ENCODE measurements at regions not wholly inside any gene's neighbourhood (a gene's known extent, or its start where the extent isn't known, plus 50 kb on each side); places are given as distances from the start of the nearest gene placed in this dataset.

DNA sequence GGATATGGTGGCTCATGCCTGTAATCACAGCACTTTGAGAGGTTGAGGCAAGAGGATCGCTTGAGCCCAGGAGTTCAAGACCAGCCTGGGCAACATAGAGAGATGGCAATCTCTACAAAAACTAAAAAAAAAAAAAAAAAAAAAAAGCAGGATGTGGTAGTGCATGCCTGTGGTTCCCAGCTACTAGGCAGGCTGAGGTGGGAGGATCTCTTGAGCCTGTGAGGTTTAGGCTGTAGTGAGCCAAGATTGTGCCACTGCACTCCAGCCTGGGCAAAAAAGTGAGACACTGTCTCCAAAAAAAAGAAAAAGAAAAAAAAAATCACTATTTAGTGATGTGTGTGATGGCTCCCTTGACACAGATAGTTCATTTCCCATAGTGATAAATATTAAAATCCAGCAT lies 365.0 kb upstream of the NBEA start (continued):
- TF ChIP-seq PRDM2 (tag by site-specific recombination; IDR thresholded peaks at IDR 0.05; ENCODE audit: borderline replicate concordance) (no peak), ZNF23 (tag by site-specific recombination; IDR thresholded peaks at IDR 0.05; ENCODE audit: borderline replicate concordance) (no peak), ZNF280C (tag by site-specific recombination; IDR thresholded peaks at IDR 0.05) (no peak), ZNF621 (tag by site-specific recombination; IDR thresholded peaks at IDR 0.05) (no peak), ZNF112 (tag by site-specific recombination; IDR thresholded peaks at IDR 0.05) (no peak), ZBTB21 (tag by site-specific recombination; IDR thresholded peaks at IDR 0.05) (no peak)
- TF ChIP-seq, protein P1, sequence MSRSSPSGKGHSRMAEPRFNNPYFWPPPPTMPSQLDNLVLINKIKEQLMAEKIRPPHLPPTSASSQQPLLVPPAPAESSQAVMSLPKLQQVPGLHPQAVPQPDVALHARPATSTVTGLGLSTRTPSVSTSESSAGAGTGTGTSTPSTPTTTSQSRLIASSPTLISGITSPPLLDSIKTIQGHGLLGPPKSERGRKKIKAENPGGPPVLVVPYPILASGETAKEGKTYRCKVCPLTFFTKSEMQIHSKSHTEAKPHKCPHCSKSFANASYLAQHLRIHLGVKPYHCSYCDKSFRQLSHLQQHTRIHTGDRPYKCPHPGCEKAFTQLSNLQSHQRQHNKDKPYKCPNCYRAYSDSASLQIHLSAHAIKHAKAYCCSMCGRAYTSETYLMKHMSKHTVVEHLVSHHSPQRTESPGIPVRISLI (tag by site-specific recombination; IDR thresholded peaks at IDR 0.05) = no peak
- TF ChIP-seq, protein P2, sequence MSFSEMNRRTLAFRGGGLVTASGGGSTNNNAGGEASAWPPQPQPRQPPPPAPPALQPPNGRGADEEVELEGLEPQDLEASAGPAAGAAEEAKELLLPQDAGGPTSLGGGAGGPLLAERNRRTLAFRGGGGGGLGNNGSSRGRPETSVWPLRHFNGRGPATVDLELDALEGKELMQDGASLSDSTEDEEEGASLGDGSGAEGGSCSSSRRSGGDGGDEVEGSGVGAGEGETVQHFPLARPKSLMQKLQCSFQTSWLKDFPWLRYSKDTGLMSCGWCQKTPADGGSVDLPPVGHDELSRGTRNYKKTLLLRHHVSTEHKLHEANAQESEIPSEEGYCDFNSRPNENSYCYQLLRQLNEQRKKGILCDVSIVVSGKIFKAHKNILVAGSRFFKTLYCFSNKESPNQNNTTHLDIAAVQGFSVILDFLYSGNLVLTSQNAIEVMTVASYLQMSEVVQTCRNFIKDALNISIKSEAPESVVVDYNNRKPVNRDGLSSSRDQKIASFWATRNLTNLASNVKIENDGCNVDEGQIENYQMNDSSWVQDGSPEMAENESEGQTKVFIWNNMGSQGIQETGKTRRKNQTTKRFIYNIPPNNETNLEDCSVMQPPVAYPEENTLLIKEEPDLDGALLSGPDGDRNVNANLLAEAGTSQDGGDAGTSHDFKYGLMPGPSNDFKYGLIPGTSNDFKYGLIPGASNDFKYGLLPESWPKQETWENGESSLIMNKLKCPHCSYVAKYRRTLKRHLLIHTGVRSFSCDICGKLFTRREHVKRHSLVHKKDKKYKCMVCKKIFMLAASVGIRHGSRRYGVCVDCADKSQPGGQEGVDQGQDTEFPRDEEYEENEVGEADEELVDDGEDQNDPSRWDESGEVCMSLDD (tag by site-specific recombination; IDR thresholded peaks at IDR 0.05) = no peak

- no peaks in the 10 kb centered on the region for H3K9me3 ChIP-seq (ENCODE audit: control insufficient read depth, insufficient read depth, low read depth, low read length)
- ChIA-PET POLR2A (no interaction called here), CTCF (no interaction called here)
- H3K36me3 ChIP-seq (ENCODE audit: control insufficient read depth in 2 of 2, insufficient read depth in 1 of 2, low read length in 2 of 2) = no peaks in the 10 kb centered on the region
- no peak overlapping the region for H3K27ac ChIP-seq (ENCODE audit: extremely low read depth, low read depth, low read length)
- no peak overlapping the region for H3K4me3 ChIP-seq (ENCODE audit: low read depth, low read length)
- H3K4me1 ChIP-seq (ENCODE audit: control insufficient read depth, insufficient read depth, low read length) = no peaks in the 10 kb centered on the region
- TF ChIP-seq ZNF843 (tag by site-specific recombination; IDR thresholded peaks at IDR 0.05) (no peak), ZNF366 (tag by site-specific recombination; conservative IDR thresholded peaks at IDR 0.05) (no peak)
These were observed 363.6 kb upstream of the NBEA start for GRCh38 chr13:34578471-34578870.

GRCh38 chr13:34578917-34579316 lies 363.2 kb upstream of the NBEA start:
- H3K9me3 ChIP-seq (ENCODE audit: control insufficient read depth, insufficient read depth, low read depth, low read length) = no peaks in the 10 kb centered on the region
- no peak overlapping the region for H3K27ac ChIP-seq (ENCODE audit: extremely low read depth, low read depth, low read length)
- CTCF ChIA-PET = no interaction called here
- no peaks in the 10 kb centered on the region for H3K4me1 ChIP-seq (ENCODE audit: control insufficient read depth, insufficient read depth, low read length)
- H3K4me3 ChIP-seq (ENCODE audit: low read depth, low read length) = no peak overlapping the region
- H3K36me3 ChIP-seq (ENCODE audit: control insufficient read depth in 2 of 2, insufficient read depth in 1 of 2, low read length in 2 of 2) = no peaks in the 10 kb centered on the region
- POLR2A ChIA-PET = no interaction called here
- TF ChIP-seq, protein P1 (tag by site-specific recombination; IDR thresholded peaks at IDR 0.05) = no peak
- no peak for TF ChIP-seq ZNF2 (tag by site-specific recombination; IDR thresholded peaks at IDR 0.05)
- TF ChIP-seq ZNF514 (tag by site-specific recombination; IDR thresholded peaks at IDR 0.05) = no peak
- TF ChIP-seq SP2 (tag by site-specific recombination; IDR thresholded peaks at IDR 0.05) = no peak
- TF ChIP-seq ZSCAN23 (tag by site-specific recombination; IDR thresholded peaks at IDR 0.05) = no peak
- no peak for TF ChIP-seq ZNF292 (tag by site-specific recombination; IDR thresholded peaks at IDR 0.05; ENCODE audit: borderline replicate concordance, low read depth)
- TF ChIP-seq MEIS1 (CRISPR knock-in tag; IDR thresholded peaks at IDR 0.05; ENCODE audit: borderline replicate concordance) = no peak
- TF ChIP-seq ZNF449 (tag by site-specific recombination; IDR thresholded peaks at IDR 0.05) = no peak
- no peak for TF ChIP-seq KLF9 (tag by site-specific recombination; IDR thresholded peaks at IDR 0.05; ENCODE audit: low read depth)
- TF ChIP-seq ZNF670 (tag by site-specific recombination; IDR thresholded peaks at IDR 0.05; ENCODE audit: low read depth) = no peak
